Cerebellar cortex (tissue), 1 donor: ENCODE measurements at regions not wholly inside any gene's neighbourhood (a gene's known extent, or its start where the extent isn't known, plus 50 kb on each side); places are given as distances from the start of the nearest gene placed in this dataset.
"Not testable (repeated sequence)": the region's sequence is repeated elsewhere in the genome, so short reads cannot be mapped to it uniquely, and the experiment has no call there.

Experiments
- DNase-seq: peaks from one replicate; pipeline ENCODE4 v3.0.0-alpha.2; 2015; ENCODE audit warnings: low spot score

GRCh38 chr3:73228437-73228836, 167.0 kb downstream of the EBLN2 start:
- no peak for DNase-seq

- DNase-seq = no peak
These were observed 167.5 kb downstream of the EBLN2 start for GRCh38 chr3:73228959-73229358.

- DNase-seq = no peak
These were observed 173.0 kb downstream of the EBLN2 start for GRCh38 chr3:73234354-73235014.

GRCh38 chr3:73235768-73236167, 174.3 kb downstream of the EBLN2 start:
- no peak for DNase-seq

- DNase-seq = no peak
These were observed 175.4 kb downstream of the EBLN2 start for GRCh38 chr3:73236867-73237266.

GRCh38 chr3:73243740-73244139, 182.3 kb downstream of the EBLN2 start:
- DNase-seq = no peak

- DNase-seq = no peak
These were observed 184.0 kb downstream of the EBLN2 start for GRCh38 chr3:73245459-73245858.

- no peak for DNase-seq
These were observed 187.6 kb downstream of the EBLN2 start for GRCh38 chr3:73249047-73249446.

- DNase-seq = no peak
These were observed 192.6 kb downstream of the EBLN2 start for GRCh38 chr3:73254062-73254461.

GRCh38 chr3:73255609-73256029, 194.2 kb downstream of the EBLN2 start:
- DNase-seq = no peak

- no peak for DNase-seq
These were observed 195.7 kb downstream of the EBLN2 start for GRCh38 chr3:73257186-73257585.

GRCh38 chr3:73258057-73258456, 196.6 kb downstream of the EBLN2 start:
- no peak for DNase-seq

GRCh38 chr3:73259291-73259690, 197.8 kb downstream of the EBLN2 start:
- DNase-seq = no peak

- DNase-seq = no peak
These were observed 198.4 kb downstream of the EBLN2 start for GRCh38 chr3:73259856-73260255.

- not testable (repeated sequence) for DNase-seq
These were observed 205.1 kb downstream of the EBLN2 start for GRCh38 chr3:73266558-73266957.

- DNase-seq = not testable (repeated sequence)
These were observed 207.7 kb downstream of the EBLN2 start for GRCh38 chr3:73269126-73269525.

- DNase-seq = peak; percentile 95
These were observed 209.5 kb downstream of the EBLN2 start for GRCh38 chr3:73270839-73271483.

GRCh38 chr3:73273341-73273740, 211.9 kb downstream of the EBLN2 start:
- DNase-seq = no peak

GRCh38 chr3:73280746-73281145, 219.3 kb downstream of the EBLN2 start:
- no peak for DNase-seq

- DNase-seq = no peak
These were observed 223.0 kb downstream of the EBLN2 start for GRCh38 chr3:73284472-73284871.

- DNase-seq = no peak
These were observed 230.1 kb downstream of the EBLN2 start for GRCh38 chr3:73291541-73291940.

GRCh38 chr3:73292220-73292619, 230.8 kb downstream of the EBLN2 start:
- DNase-seq = no peak

- DNase-seq = no peak
These were observed 233.1 kb downstream of the EBLN2 start for GRCh38 chr3:73294537-73294936.
